IMR-90 (cell line): ENCODE measurements at regions not wholly inside any gene's neighbourhood (a gene's known extent, or its start where the extent isn't known, plus 50 kb on each side); places are given as distances from the start of the nearest gene placed in this dataset.

Experiments
- ATAC-seq: fragments of 200-7000 bp; cut with Tn5 transposase; 2 replicates; pipeline ENCODE4 v1.9.1; 2020; ENCODE audit warnings: low read depth, mild to moderate bottlenecking, moderate library complexity
- BruUV-seq: library from RNA; stranded (reverse); fragments of 400-500 nt; replicated peaks from 2 replicates; lab custom pipeline; 2021; lab: Mats Ljungman, UMichigan
- CTCF ChIA-PET: fragments of 300-600 bp; formaldehyde crosslinking; extraction: SDS; loops from one replicate; lab custom pipeline; 2021; ENCODE audit warnings: antibody characterized with exemption; lab: Yijun Ruan, JAX
- POLR2A ChIA-PET: fragments of 300-600 bp; sonication (Branson Sonifier 250); formaldehyde crosslinking; loops from one replicate; lab custom pipeline; 2022; ENCODE audit warnings: antibody characterized with exemption; ENCODE audit not compliant: unreplicated experiment; lab: Charles Lee
- DNase-seq: peaks from one replicate; pipeline ENCODE4 v3.0.0; 2013
- H2AFZ ChIP-seq: replicated peaks from 2 replicates; pipeline ENCODE3; 2013; ENCODE audit warnings: low read length, mild to moderate bottlenecking; ENCODE audit not compliant: poor library complexity
- H2AK5ac ChIP-seq: 2 replicates; pipeline ENCODE4 v1.6.1; 2013; ENCODE audit warnings: low read depth, low read length, inconsistent platforms
- H2AK9ac ChIP-seq: replicated peaks from 2 replicates; pipeline ENCODE3; 2013; ENCODE audit warnings: mild to moderate bottlenecking, low read depth, low read length, moderate library complexity; ENCODE audit not compliant: poor library complexity
- H2BK120ac ChIP-seq: 2 replicates; pipeline ENCODE4 v1.6.1; 2013; ENCODE audit warnings: low read depth, low read length, inconsistent platforms
- H2BK15ac ChIP-seq: 3 replicates; pipeline ENCODE4 v1.6.1; 2013; ENCODE audit warnings: low read depth, low read length, inconsistent platforms
- H2BK20ac ChIP-seq: 2 replicates; pipeline ENCODE4 v1.6.1; 2013; ENCODE audit warnings: low read depth, mild to moderate bottlenecking, inconsistent platforms, low read length, moderate library complexity
- H2BK5ac ChIP-seq: 2 replicates; pipeline ENCODE4 v1.6.1; 2013; ENCODE audit warnings: mild to moderate bottlenecking, low read depth, low read length, inconsistent platforms; ENCODE audit not compliant: poor library complexity, severe bottlenecking
- H3K14ac ChIP-seq: replicated peaks from 2 replicates; pipeline ENCODE4 v1.6.1; 2013; ENCODE audit warnings: low read depth, low read length, inconsistent platforms
- H3K18ac ChIP-seq: 2 replicates; pipeline ENCODE4 v1.6.1; 2013; ENCODE audit warnings: low read depth, low read length, control low read depth
- H3K23ac ChIP-seq: 2 replicates; pipeline ENCODE4 v1.6.1; 2013; ENCODE audit warnings: low read depth, low read length, inconsistent platforms
- H3K27ac ChIP-seq: 2 replicates; pipeline ENCODE4 v1.5.1; 2013; ENCODE audit warnings: mild to moderate bottlenecking, control low read depth, low read length; ENCODE audit not compliant: insufficient read depth
- H3K27me3 ChIP-seq: 2 replicates; pipeline ENCODE4 v1.6.1; 2013; ENCODE audit warnings: low read length; ENCODE audit not compliant: control insufficient read depth, insufficient read depth
- H3K36me3 ChIP-seq: 2 replicates; pipeline ENCODE4 v1.6.1; 2013; ENCODE audit warnings: low read length, mixed read lengths; ENCODE audit not compliant: control insufficient read depth, insufficient read depth
- H3K4ac ChIP-seq: 2 replicates; pipeline ENCODE4 v1.6.1; 2013; ENCODE audit warnings: low read depth, low read length, inconsistent platforms
- H3K4me1 ChIP-seq: 2 replicates; pipeline ENCODE4 v1.6.1; 2013; ENCODE audit warnings: low read length, mixed read lengths; ENCODE audit not compliant: control insufficient read depth, insufficient read depth
- H3K4me2 ChIP-seq: 2 replicates; pipeline ENCODE4 v1.6.1; 2013; ENCODE audit warnings: low read depth, mild to moderate bottlenecking, control low read depth, low read length, moderate library complexity
- H3K4me3 ChIP-seq: 2 replicates; pipeline ENCODE4 v1.5.1; 2013; ENCODE audit warnings: low read depth, mild to moderate bottlenecking, control low read depth, low read length, moderate library complexity; ENCODE audit not compliant: insufficient read depth
- H3K56ac ChIP-seq: 2 replicates; pipeline ENCODE4 v1.6.1; 2013; ENCODE audit warnings: low read length, inconsistent platforms; ENCODE audit not compliant: insufficient read depth; ENCODE audit errors: extremely low read depth
- H3K79me1 ChIP-seq, 2 experiments: 2 replicates each; pipeline ENCODE4 v1.6.1; 2013; ENCODE audit warnings: low read length in 2 of 2, inconsistent platforms in 1 of 2, low read depth in 1 of 2
- H3K9ac ChIP-seq: 2 replicates; pipeline ENCODE4 v1.6.1; 2013; ENCODE audit warnings: low read depth, low read length, control low read depth
- H3K9me1 ChIP-seq: 2 replicates; pipeline ENCODE4 v1.6.1; 2013; ENCODE audit warnings: low read length, inconsistent platforms; ENCODE audit not compliant: insufficient read depth
- H3K9me3 ChIP-seq: 2 replicates; pipeline ENCODE4 v1.6.1; 2013; ENCODE audit warnings: low read length; ENCODE audit not compliant: control insufficient read depth, insufficient read depth
- H4K20me1 ChIP-seq: 2 replicates; pipeline ENCODE4 v1.6.1; 2013; ENCODE audit warnings: low read length, inconsistent platforms; ENCODE audit not compliant: insufficient read depth
- H4K5ac ChIP-seq: 2 replicates; pipeline ENCODE4 v1.6.1; 2013; ENCODE audit warnings: mild to moderate bottlenecking, low read depth, low read length, control low read depth
- H4K8ac ChIP-seq, 2 experiments: 2 replicates each; pipeline ENCODE4 v1.6.1; 2013; ENCODE audit warnings: low read depth in 2 of 2, low read length in 2 of 2, control low read depth in 1 of 2, inconsistent platforms in 1 of 2
- H4K91ac ChIP-seq: 2 replicates; pipeline ENCODE4 v1.6.1; 2013; ENCODE audit warnings: low read depth, low read length, inconsistent platforms; ENCODE audit not compliant: insufficient read depth
- CHD1 ChIP-seq: IDR thresholded peaks from 2 replicates; pipeline ENCODE4 v1.6.1; 2012; ENCODE audit warnings: low read depth, low read length, improper control_type of control experiment
- MAFK ChIP-seq: IDR thresholded peaks from 2 replicates; pipeline ENCODE4 v1.6.1; 2012; ENCODE audit warnings: low read depth, low read length, improper control_type of control experiment
- MXI1 ChIP-seq: IDR thresholded peaks from 2 replicates; pipeline ENCODE4 v1.6.1; 2012; ENCODE audit warnings: low read depth, mild to moderate bottlenecking, low read length, moderate library complexity, borderline replicate concordance
- NFE2L2 ChIP-seq: fragments of 150-350 bp; IDR thresholded peaks from 2 replicates; pipeline ENCODE4 v1.6.1; 2016; ENCODE audit warnings: low read depth, mild to moderate bottlenecking, low read length
- POLR2A ChIP-seq: IDR thresholded peaks from 2 replicates; pipeline ENCODE4 v1.6.1; 2012; ENCODE audit warnings: mild to moderate bottlenecking, low read depth, low read length
- RAD21 ChIP-seq: IDR thresholded peaks from 2 replicates; pipeline ENCODE4 v1.6.1; 2012; ENCODE audit warnings: low read length, improper control_type of control experiment
- WGBS, 2 experiments: methylation state at CpG; one replicate each; pipeline versions ENCODE4 v1.1.5 to v1.1.7; 2013; ENCODE audit warnings: missing lambda C conversion rate in 2 of 2; ENCODE audit not compliant: insufficient read length in 1 of 2; ENCODE audit errors: extremely low coverage in 2 of 2; 5-methylcytosine and 5-hydroxymethylcytosine counted together
- dilution Hi-C: fragments of 300-500 bp; cut with HindIII; formaldehyde crosslinking; loops from one replicate; pipeline ENCODE4 v1.14.3; 2018; ENCODE audit warnings: low sequenced_read_pairs; ENCODE audit not compliant: unreplicated experiment
- in situ Hi-C: fragments of 300-500 bp; cut with MboI; formaldehyde crosslinking; loops from 3 replicates; pipeline ENCODE4 v1.14.3; 2019; ENCODE audit warnings: low sequenced_read_pairs, inconsistent platforms, mixed read lengths
- intact Hi-C: fragments of 100-400 bp; cut with micrococcal nuclease; formaldehyde crosslinking; loops from 2 replicates; pipeline ENCODE4 v1.10.0; 2022
- TF ChIP-seq, protein P1 (sequence below): conservative IDR thresholded peaks from 2 replicates; pipeline ENCODE4 v1.5.1; 2012; ENCODE audit warnings: mild to moderate bottlenecking, low read depth, low read length, improper control_type of control experiment

DNA sequence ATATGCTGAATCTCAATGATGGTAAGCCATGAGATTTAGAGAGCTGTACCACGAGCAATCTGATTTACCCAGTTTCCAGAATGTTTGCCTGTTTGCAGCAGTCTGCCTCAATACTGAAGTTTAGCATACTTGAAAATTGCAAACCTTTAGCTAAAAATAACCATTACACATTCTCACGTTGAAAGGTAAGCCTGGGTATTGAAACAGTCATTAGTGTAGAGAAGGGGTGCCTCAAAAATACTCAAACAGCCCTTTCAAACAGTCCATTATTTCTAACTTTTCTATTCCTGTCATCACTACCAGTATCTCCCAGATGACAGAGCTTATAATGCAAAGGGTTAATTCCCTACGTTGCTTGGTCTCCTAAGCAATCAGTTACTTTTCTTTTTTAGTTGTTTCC lies 111.8 kb upstream of the MBNL1 start:
- Histone ChIP-seq H3K4me2 (peak overlapping the region; percentile 61; the same call in 1 of the 2 replicates), H4K20me1 (no peaks in the 10 kb centered on the region), H3K9me1 (peaks cover 2% of the 10 kb centered on the region), H3K27ac (no peak overlapping the region), H4K8ac (peak overlapping the region; percentile 7 to 25; a peak in 1 of 4 replicates), H3K18ac (peak overlapping the region; percentile 27; the same call in 1 of the 2 replicates), H3K4ac (no peak overlapping the region), H3K79me1 (peaks cover 0 to 3% of the 10 kb centered on the region in 2 experiments; a peak in 1 of 4 replicates), H3K4me1 (peaks cover 2% of the 10 kb centered on the region; the same call in 1 of the 2 replicates), H2AK5ac (peak overlapping the region; percentile 49; the same call in 1 of the 2 replicates), H3K36me3 (no peaks in the 10 kb centered on the region), H2AK9ac (no peak overlapping the region), H3K14ac (no peak overlapping the region), H2BK120ac (peak overlapping the region; percentile 44; the same call in 1 of the 2 replicates), H2BK15ac (peak overlapping the region; percentile 37; the same call in 2 of the 3 replicates), H2BK5ac (peak overlapping the region; percentile 71), H4K5ac (peak overlapping the region; percentile 53; the same call in 1 of the 2 replicates), H2BK20ac (0 out of 2 replicates have a peak overlapping the region, but pooled peaks have one; percentile 57), H3K56ac (no peak overlapping the region), H2AFZ (no peak overlapping the region), H4K91ac (0 out of 2 replicates have a peak overlapping the region, but pooled peaks have one; percentile 38), H3K23ac (peak overlapping the region; percentile 17; the same call in 1 of the 2 replicates), H3K9ac (peak overlapping the region; percentile 36; the same call in 1 of the 2 replicates), H3K27me3 (no peaks in the 10 kb centered on the region), H3K4me3 (no peak overlapping the region), H3K9me3 (no peaks in the 10 kb centered on the region)
- no peak for ATAC-seq
- POLR2A ChIA-PET, result no interaction called here
- in situ Hi-C loops, result no loop called here
- CTCF ChIA-PET, result no interaction called here
- no peak for TF ChIP-seq MAFK
- no peak for TF ChIP-seq POLR2A
- TF ChIP-seq, protein P1, sequence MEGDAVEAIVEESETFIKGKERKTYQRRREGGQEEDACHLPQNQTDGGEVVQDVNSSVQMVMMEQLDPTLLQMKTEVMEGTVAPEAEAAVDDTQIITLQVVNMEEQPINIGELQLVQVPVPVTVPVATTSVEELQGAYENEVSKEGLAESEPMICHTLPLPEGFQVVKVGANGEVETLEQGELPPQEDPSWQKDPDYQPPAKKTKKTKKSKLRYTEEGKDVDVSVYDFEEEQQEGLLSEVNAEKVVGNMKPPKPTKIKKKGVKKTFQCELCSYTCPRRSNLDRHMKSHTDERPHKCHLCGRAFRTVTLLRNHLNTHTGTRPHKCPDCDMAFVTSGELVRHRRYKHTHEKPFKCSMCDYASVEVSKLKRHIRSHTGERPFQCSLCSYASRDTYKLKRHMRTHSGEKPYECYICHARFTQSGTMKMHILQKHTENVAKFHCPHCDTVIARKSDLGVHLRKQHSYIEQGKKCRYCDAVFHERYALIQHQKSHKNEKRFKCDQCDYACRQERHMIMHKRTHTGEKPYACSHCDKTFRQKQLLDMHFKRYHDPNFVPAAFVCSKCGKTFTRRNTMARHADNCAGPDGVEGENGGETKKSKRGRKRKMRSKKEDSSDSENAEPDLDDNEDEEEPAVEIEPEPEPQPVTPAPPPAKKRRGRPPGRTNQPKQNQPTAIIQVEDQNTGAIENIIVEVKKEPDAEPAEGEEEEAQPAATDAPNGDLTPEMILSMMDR, result no peak
- TF ChIP-seq CHD1, result no peak
- TF ChIP-seq RAD21, result no peak
- TF ChIP-seq MXI1, result no peak
- no peak for TF ChIP-seq NFE2L2
- no peak for DNase-seq
- intact Hi-C loops, result loop anchor here (5.0 kb wide), 2 partner anchors 80 to 130 kb away; no protein-coding TSS in a partner anchor
- WGBS, 2 experiments, result no CpG with 5 or more reads among the region's 3 CpGs
- BruUV-seq, result no TSS peak
- dilution Hi-C loops, result no loop called here
